ENCODE measurements at regions not wholly inside any gene's neighbourhood (a gene's known extent, or its start where the extent isn't known, plus 50 kb on each side); places are given as distances from the start of the nearest gene placed in this dataset.

GRCh38 chr16:85420501-85421337 lies 192.4 kb upstream of the GSE1 start:
- no peaks in the 10 kb centered on the region for H3K9me3 ChIP-seq
- DNase-seq (peak; percentile 31 to 92 (median 76)), FAIRE-seq (no peak), ATAC-seq (peak; percentile 27 to 47 (median 41))
- no peak overlapping the region for H3K27ac ChIP-seq
- peaks cover 19 to 31% (median 29%) of the 10 kb centered on the region in 3 donors for H3K4me1 ChIP-seq
- H3K36me3 ChIP-seq, result no peaks in the 10 kb centered on the region
- H3K4me3 ChIP-seq, result no peak overlapping the region
- peak; percentile 100 for TF ChIP-seq CTCF (IDR thresholded peaks at IDR 0.05)
- intact Hi-C loops (cut with DNase I), result loop anchor here in 1 of 3 donors (5.0 kb wide), 1 partner anchor 142 kb away; no protein-coding TSS in a partner anchor
- H3K27me3 ChIP-seq, result no peaks in the 10 kb centered on the region
- WGBS, 2 donors, result 32 to 39% methylated on average over 42 of the region's 42 CpGs

DNA sequence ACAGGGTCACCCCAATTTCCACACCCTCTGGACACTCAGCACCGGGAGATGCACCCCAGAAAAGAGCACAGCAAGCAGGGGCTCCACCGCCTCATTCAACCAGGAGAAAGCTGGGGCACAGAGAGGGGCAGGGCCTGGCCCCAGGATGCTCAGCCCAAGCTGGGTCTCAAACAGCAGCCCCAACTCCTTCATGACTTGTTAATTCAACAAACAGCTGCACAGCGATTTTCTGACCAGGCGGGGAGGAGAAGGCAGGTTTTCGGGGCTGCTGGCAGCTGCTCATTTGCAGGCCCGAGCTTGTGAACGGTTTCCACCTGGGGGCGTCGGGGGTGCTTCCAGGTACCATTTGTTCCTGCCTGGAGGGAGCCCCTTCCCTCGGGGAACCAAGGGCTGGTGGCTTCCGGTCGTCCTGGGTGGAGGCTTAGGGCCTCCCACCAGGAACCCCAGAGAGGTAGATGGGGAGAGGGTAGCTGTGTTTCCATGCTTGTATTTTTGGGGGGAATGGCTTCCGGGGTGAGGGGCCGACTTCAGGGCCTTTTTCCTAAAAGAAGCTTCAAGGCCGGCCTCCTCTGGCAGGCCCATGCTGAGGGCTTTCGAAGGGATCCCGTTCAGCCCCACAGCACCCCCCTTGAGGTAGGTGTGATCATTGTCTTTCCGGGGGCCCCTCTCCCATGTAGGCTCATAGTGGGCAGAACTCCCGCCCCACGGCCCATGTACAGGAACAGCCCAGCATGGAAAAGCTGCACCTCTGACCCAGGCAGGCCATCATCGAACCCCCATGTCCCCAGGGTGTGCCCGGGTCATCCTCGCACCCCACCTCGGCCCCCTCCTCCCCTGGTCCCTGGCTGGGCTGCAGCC lies 191.6 kb upstream of the GSE1 start:
- FAIRE-seq, result no peak
- no peak for TF ChIP-seq CTCF (IDR thresholded peaks at IDR 0.05)
- ATAC-seq, result no peak
- intact Hi-C loops (cut with DNase I), result loop anchor here in 1 of 3 donors (5.0 kb wide), 1 partner anchor 141 kb away; no protein-coding TSS in a partner anchor
- Histone ChIP-seq H3K9me3 (no peaks in the 10 kb centered on the region), H3K36me3 (no peaks in the 10 kb centered on the region), H3K4me3 (no peak overlapping the region), H3K27me3 (no peaks in the 10 kb centered on the region), H3K4me1 (peaks cover 17 to 31% (median 29%) of the 10 kb centered on the region in 3 donors), H3K27ac (no peak overlapping the region)
- 74 to 84% methylated on average over 24 of the region's 24 CpGs for WGBS, 2 donors
- peak in 5 of 6 donors; percentile 23 to 70 (median 51) for DNase-seq

DNA sequence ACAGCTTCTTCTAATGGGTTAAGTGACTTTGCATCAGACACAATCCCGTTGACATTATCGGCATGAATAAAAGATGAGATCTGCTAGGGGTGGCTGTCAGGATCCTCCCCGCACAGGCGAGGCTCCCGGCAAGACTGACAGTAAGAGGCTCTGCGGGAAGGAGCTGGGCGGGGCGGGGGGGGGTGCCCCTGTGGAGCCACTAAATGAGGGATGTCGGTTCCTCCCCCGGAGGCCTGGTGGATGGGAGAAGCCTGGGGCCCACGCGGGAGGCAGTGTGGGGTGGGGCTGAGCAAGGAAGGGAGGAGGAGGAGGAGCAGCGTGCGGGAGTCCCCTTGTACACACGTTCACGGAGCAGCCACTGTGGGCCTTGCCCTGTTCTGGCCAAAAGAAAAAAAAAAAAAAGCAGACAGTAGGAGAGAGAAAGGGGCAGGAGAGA lies 190.9 kb upstream of the GSE1 start:
- Histone ChIP-seq H3K4me1 (peaks cover 17 to 31% (median 29%) of the 10 kb centered on the region in 3 donors), H3K36me3 (no peaks in the 10 kb centered on the region), H3K27me3 (no peaks in the 10 kb centered on the region), H3K9me3 (no peaks in the 10 kb centered on the region), H3K27ac (peak overlapping the region in 2 of 4 donors; percentile 57 to 66), H3K4me3 (no peak overlapping the region)
- no peak for TF ChIP-seq CTCF (IDR thresholded peaks at IDR 0.05)
- 14 to 19% methylated on average over 15 to 16 of the region's 16 CpGs for WGBS, 2 donors
- ATAC-seq, result peak; percentile 8 to 37 (median 32)
- peak in 4 of 6 donors; percentile 37 to 76 (median 56) for DNase-seq
- intact Hi-C loops (cut with DNase I), result loop anchor here in 1 of 3 donors (5.0 kb wide), 1 partner anchor 140 kb away; no protein-coding TSS in a partner anchor
- no peak for FAIRE-seq

GRCh38 chr16:85422632-85423550 lies 190.2 kb upstream of the GSE1 start:
- Histone ChIP-seq H3K36me3 (no peaks in the 10 kb centered on the region), H3K4me3 (no peak overlapping the region), H3K9me3 (no peaks in the 10 kb centered on the region), H3K27ac (peak overlapping the region in 2 of 4 donors; percentile 57 to 66), H3K4me1 (peaks cover 17 to 31% (median 29%) of the 10 kb centered on the region in 3 donors), H3K27me3 (no peaks in the 10 kb centered on the region)
- intact Hi-C loops (cut with DNase I), result loop anchor here in 1 of 3 donors (5.0 kb wide), 1 partner anchor 139 kb away; no protein-coding TSS in a partner anchor
- DNase-seq, result peak; percentile 86 to 96 (median 94)
- WGBS, 2 donors, result 29 to 33% methylated on average over 23 of the region's 23 CpGs
- FAIRE-seq, result no peak
- TF ChIP-seq CTCF (IDR thresholded peaks at IDR 0.05), result no peak
- ATAC-seq, result peak; percentile 86 to 94 (median 92)

Data from pancreas (tissue), 10 donors.